ENCODE measurements at regions not wholly inside any gene's neighbourhood (a gene's known extent, or its start where the extent isn't known, plus 50 kb on each side); places are given as distances from the start of the nearest gene placed in this dataset.

DNA sequence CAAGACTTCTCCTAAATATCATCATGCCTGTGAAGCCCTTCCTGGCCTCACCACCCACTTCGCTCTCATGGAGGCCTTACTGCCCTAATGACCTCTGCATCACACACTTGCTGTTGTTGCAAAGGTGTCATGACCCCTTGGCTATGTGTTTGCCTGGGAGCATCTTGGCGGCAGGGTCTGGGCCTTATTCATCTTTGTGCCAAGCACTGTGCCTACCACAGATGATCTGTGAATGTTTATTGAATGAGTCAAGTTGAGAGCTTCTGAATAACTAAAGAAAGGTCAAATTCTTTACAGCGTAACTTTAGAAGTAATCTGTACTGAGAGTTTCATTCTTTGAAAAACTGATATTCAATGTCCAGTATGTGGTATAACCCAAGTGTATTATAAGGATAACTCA, 113.3 kb downstream of the TTC8 start:
- no peak for DNase-seq
- Histone ChIP-seq H3K4me1 (no peaks in the 10 kb centered on the region), H3K9me3 (no peaks in the 10 kb centered on the region), H3K27ac (no peak overlapping the region), H3K4me3 (no peak overlapping the region), H3K27me3 (peaks cover 0 to 5% of the 10 kb centered on the region in 2 donors), H3K36me3 (no peaks in the 10 kb centered on the region)
- intact Hi-C loops (cut with DNase I; ENCODE audit: low total_unique reads): no loop called here
- TF ChIP-seq, protein P1, sequence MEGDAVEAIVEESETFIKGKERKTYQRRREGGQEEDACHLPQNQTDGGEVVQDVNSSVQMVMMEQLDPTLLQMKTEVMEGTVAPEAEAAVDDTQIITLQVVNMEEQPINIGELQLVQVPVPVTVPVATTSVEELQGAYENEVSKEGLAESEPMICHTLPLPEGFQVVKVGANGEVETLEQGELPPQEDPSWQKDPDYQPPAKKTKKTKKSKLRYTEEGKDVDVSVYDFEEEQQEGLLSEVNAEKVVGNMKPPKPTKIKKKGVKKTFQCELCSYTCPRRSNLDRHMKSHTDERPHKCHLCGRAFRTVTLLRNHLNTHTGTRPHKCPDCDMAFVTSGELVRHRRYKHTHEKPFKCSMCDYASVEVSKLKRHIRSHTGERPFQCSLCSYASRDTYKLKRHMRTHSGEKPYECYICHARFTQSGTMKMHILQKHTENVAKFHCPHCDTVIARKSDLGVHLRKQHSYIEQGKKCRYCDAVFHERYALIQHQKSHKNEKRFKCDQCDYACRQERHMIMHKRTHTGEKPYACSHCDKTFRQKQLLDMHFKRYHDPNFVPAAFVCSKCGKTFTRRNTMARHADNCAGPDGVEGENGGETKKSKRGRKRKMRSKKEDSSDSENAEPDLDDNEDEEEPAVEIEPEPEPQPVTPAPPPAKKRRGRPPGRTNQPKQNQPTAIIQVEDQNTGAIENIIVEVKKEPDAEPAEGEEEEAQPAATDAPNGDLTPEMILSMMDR (IDR thresholded peaks at IDR 0.05): no peak

DNA sequence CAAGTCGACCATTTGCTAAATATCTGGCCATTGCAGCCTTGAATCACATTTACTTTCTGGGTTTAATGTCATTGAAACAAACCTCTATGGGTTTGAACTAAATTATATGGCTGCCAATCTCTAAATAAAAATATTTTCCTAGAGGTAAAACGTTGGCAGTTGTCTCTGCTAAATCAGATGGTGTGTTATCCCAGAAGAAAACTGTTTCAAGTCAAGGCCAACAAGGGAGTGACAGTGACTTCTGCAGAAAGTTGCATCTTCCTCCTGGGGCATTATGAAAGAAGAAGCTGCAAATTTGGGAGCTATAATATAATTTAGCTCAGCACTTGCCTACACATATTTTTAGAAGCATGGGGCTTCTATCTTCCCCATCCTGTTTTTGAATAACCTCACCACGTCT, 116.2 kb downstream of the TTC8 start:
- H3K9me3 ChIP-seq: no peaks in the 10 kb centered on the region
- no peak overlapping the region for H3K4me3 ChIP-seq
- peaks cover 0 to 5% of the 10 kb centered on the region in 2 donors for H3K27me3 ChIP-seq
- H3K27ac ChIP-seq: no peak overlapping the region
- H3K36me3 ChIP-seq: no peaks in the 10 kb centered on the region
- intact Hi-C loops (cut with DNase I; ENCODE audit: low total_unique reads): no loop called here
- H3K4me1 ChIP-seq: no peaks in the 10 kb centered on the region
- TF ChIP-seq, protein P1 (IDR thresholded peaks at IDR 0.05): no peak
- no peak for DNase-seq

DNA sequence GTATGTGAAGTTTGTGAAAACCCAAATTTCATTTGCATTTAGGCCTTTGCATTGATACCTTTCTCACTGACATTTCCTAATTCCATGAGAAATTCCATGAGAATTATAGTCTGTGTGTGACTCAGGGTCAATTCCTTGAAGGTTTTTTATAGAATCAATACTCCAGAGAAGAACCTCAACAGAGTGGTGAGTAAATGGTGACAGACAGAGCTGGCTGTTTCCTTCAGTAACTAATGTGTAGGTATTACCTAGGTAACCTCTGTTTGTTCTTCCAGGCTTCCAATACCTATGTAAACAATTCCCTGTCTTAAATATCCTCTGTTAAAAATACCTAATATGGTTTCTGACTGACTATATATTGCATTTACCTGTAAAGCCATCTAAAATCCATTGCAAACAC, 117.0 kb downstream of the TTC8 start:
- no peaks in the 10 kb centered on the region for H3K36me3 ChIP-seq
- no peaks in the 10 kb centered on the region for H3K4me1 ChIP-seq
- no peak for DNase-seq
- peaks cover 0 to 5% of the 10 kb centered on the region in 2 donors for H3K27me3 ChIP-seq
- TF ChIP-seq, protein P1 (IDR thresholded peaks at IDR 0.05): no peak
- H3K27ac ChIP-seq: no peak overlapping the region
- H3K4me3 ChIP-seq: no peak overlapping the region
- no peaks in the 10 kb centered on the region for H3K9me3 ChIP-seq
- intact Hi-C loops (cut with DNase I; ENCODE audit: low total_unique reads): no loop called here

DNA sequence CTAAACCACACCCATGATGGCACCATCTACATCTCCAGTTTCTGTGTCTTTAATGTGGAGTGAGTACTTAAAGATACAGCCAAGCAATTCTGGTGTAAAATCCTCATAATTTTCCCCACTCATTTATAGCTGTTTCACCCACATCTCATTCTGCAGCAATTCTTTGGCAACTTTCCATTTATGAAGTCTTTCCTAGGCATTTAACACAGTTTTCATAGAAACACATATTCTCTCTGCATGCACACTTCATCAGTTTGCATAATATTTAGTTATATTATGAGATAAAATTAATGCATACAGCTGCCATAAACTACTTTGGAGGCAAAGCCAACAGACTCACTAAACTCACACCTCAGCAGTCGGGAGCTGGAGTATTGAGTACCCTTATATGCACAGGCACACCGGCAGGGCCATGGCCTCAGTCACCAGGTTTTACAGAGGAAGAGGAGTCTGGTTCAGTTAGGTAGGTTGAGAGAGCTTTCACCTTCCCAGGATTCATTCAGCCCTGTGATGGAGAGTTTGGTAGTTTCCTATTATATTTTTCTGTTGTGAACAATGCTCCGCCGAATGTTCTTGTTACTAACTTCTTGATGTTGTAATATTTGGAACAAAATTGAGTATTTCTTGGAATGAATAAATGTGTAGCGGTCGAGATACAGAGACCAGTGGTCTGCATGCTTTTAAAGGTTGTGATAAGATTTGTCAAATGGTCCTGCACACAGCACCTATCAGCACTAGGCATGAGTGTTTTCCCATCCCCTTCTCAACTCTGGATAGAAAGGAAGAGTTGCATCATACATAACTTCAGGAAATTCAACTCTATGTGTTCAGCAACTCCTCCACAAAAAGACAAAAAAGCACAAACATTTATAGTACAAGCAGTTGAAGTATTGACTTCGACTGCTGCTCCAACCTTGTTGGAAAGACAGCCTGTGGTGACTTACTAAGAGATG, 123.5 kb downstream of the TTC8 start:
- TF ChIP-seq, protein P1 (IDR thresholded peaks at IDR 0.05): no peak
- Histone ChIP-seq H3K4me1 (no peaks in the 10 kb centered on the region), H3K27me3 (peaks cover 0 to 5% of the 10 kb centered on the region in 2 donors), H3K9me3 (no peaks in the 10 kb centered on the region), H3K4me3 (no peak overlapping the region), H3K27ac (no peak overlapping the region), H3K36me3 (no peaks in the 10 kb centered on the region)
- intact Hi-C loops (cut with DNase I; ENCODE audit: low total_unique reads): no loop called here
- DNase-seq: no peak

DNA sequence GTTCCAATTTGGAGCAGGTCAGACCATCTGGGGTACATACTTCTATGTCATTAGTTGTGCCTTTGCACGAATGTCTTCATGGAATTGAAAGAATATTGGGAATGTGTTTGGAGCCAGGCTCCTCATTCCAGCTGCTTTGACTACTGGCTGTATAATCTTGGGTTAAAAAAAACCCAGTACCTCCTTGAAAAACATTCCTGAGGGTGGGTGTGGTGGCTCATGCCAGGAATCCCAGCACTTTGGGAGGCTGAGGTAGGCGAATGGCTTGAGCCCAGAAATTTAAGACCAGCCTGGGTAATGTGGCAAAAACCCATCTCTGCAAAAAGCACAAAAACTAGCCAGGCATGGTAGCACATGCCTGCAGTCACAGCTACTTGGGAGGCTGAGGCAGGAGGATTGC, 125.6 kb downstream of the TTC8 start:
- intact Hi-C loops (cut with DNase I; ENCODE audit: low total_unique reads): no loop called here
- DNase-seq: no peak

More for the DNA sequence above, 125.6 kb downstream of the TTC8 start:
- H3K9me3 ChIP-seq: no peaks in the 10 kb centered on the region
- H3K36me3 ChIP-seq: no peaks in the 10 kb centered on the region
- H3K27ac ChIP-seq: no peak overlapping the region
- no peaks in the 10 kb centered on the region for H3K4me1 ChIP-seq
- peaks cover 0 to 3% of the 10 kb centered on the region in 2 donors for H3K27me3 ChIP-seq
- TF ChIP-seq, protein P1 (IDR thresholded peaks at IDR 0.05): no peak
- H3K4me3 ChIP-seq: no peak overlapping the region
